ENCODE measurements at regions not wholly inside any gene's neighbourhood (a gene's known extent, or its start where the extent isn't known, plus 50 kb on each side); places are given as distances from the start of the nearest gene placed in this dataset.

GRCh38 chr11:96885405-96885804 lies 495.6 kb downstream of the JRKL start:
- ChIA-PET CTCF (interaction anchor here (0.6 to 0.7 kb wide), 2 partner anchors 13 to 989 kb away, joined by 3 read pairs; no protein-coding TSS in a partner anchor), POLR2A (no interaction called here)
- Mint-ChIP-seq H3K27me3 (no peaks in the 10 kb centered on the region), H3K27ac (no peak overlapping the region), H3K4me1 (no peaks in the 10 kb centered on the region), H3K4me3 (no peak overlapping the region), H3K9me3 (no peaks in the 10 kb centered on the region), H3K36me3 (ENCODE audit: low read depth) (no peaks in the 10 kb centered on the region)
- DNase-seq: no peak

GRCh38 chr11:96885912-96886311 lies 496.1 kb downstream of the JRKL start:
- Mint-ChIP-seq H3K4me3 (no peak overlapping the region), H3K27ac (no peak overlapping the region), H3K9me3 (no peaks in the 10 kb centered on the region), H3K27me3 (no peaks in the 10 kb centered on the region), H3K36me3 (ENCODE audit: low read depth) (no peaks in the 10 kb centered on the region), H3K4me1 (no peaks in the 10 kb centered on the region)
- no peak for DNase-seq
- CTCF ChIA-PET: interaction anchor here (0.6 kb wide), 1 partner anchor 990 kb away, joined by 3 read pairs; no protein-coding TSS in a partner anchor
- POLR2A ChIA-PET: interaction anchor here (0.7 kb wide), 1 partner anchor 44 kb away, joined by 3 read pairs; no protein-coding TSS in a partner anchor

- H3K9me3 Mint-ChIP-seq: peaks cover 2% of the 10 kb centered on the region
- H3K27me3 Mint-ChIP-seq: no peaks in the 10 kb centered on the region
- H3K4me1 Mint-ChIP-seq: no peaks in the 10 kb centered on the region
- no peak overlapping the region for H3K27ac Mint-ChIP-seq
- no peak overlapping the region for H3K4me3 Mint-ChIP-seq
- DNase-seq: no peak
- CTCF ChIA-PET: no interaction called here
- H3K36me3 Mint-ChIP-seq (ENCODE audit: low read depth): no peaks in the 10 kb centered on the region
- POLR2A ChIA-PET: no interaction called here
These were observed 504.2 kb downstream of the JRKL start for GRCh38 chr11:96893988-96894387.

GRCh38 chr11:96894587-96894986 lies 504.8 kb downstream of the JRKL start:
- Mint-ChIP-seq H3K36me3 (ENCODE audit: low read depth) (no peaks in the 10 kb centered on the region), H3K27me3 (no peaks in the 10 kb centered on the region), H3K9me3 (peaks cover 2% of the 10 kb centered on the region), H3K27ac (no peak overlapping the region), H3K4me3 (no peak overlapping the region), H3K4me1 (no peaks in the 10 kb centered on the region)
- ChIA-PET CTCF (no interaction called here), POLR2A (no interaction called here)
- DNase-seq: no peak

- Mint-ChIP-seq H3K36me3 (ENCODE audit: low read depth) (no peaks in the 10 kb centered on the region), H3K27ac (no peak overlapping the region), H3K27me3 (no peaks in the 10 kb centered on the region), H3K9me3 (peaks cover 3% of the 10 kb centered on the region), H3K4me1 (no peaks in the 10 kb centered on the region), H3K4me3 (no peak overlapping the region)
- CTCF ChIA-PET: no interaction called here
- POLR2A ChIA-PET: no interaction called here
- no peak for DNase-seq
These were observed 510.2 kb downstream of the JRKL start for GRCh38 chr11:96899971-96900370.

- peaks cover 3% of the 10 kb centered on the region for H3K9me3 Mint-ChIP-seq
- H3K4me3 Mint-ChIP-seq: no peak overlapping the region
- no peak overlapping the region for H3K27ac Mint-ChIP-seq
- DNase-seq: no peak
- H3K4me1 Mint-ChIP-seq: no peaks in the 10 kb centered on the region
- H3K36me3 Mint-ChIP-seq (ENCODE audit: low read depth): no peaks in the 10 kb centered on the region
- no peaks in the 10 kb centered on the region for H3K27me3 Mint-ChIP-seq
- POLR2A ChIA-PET: no interaction called here
- CTCF ChIA-PET: no interaction called here
These were observed 515.3 kb downstream of the JRKL start for GRCh38 chr11:96905143-96905542.

GRCh38 chr11:96905663-96906062 lies 515.9 kb downstream of the JRKL start:
- Mint-ChIP-seq H3K36me3 (ENCODE audit: low read depth) (no peaks in the 10 kb centered on the region), H3K4me1 (no peaks in the 10 kb centered on the region), H3K9me3 (peaks cover 3% of the 10 kb centered on the region), H3K27ac (no peak overlapping the region), H3K27me3 (no peaks in the 10 kb centered on the region), H3K4me3 (no peak overlapping the region)
- ChIA-PET CTCF (no interaction called here), POLR2A (no interaction called here)
- no peak for DNase-seq

GRCh38 chr11:96906476-96906875 lies 516.7 kb downstream of the JRKL start:
- no peaks in the 10 kb centered on the region for H3K27me3 Mint-ChIP-seq
- ChIA-PET POLR2A (no interaction called here), CTCF (no interaction called here)
- no peak for DNase-seq
- no peaks in the 10 kb centered on the region for H3K36me3 Mint-ChIP-seq (ENCODE audit: low read depth)
- H3K4me1 Mint-ChIP-seq: no peaks in the 10 kb centered on the region
- H3K9me3 Mint-ChIP-seq: peaks cover 3% of the 10 kb centered on the region
- no peak overlapping the region for H3K27ac Mint-ChIP-seq
- no peak overlapping the region for H3K4me3 Mint-ChIP-seq

GRCh38 chr11:96925862-96926261 lies 536.0 kb downstream of the JRKL start:
- H3K9me3 Mint-ChIP-seq: no peaks in the 10 kb centered on the region
- H3K27ac Mint-ChIP-seq: no peak overlapping the region
- no peak for DNase-seq
- H3K36me3 Mint-ChIP-seq (ENCODE audit: low read depth): no peaks in the 10 kb centered on the region
- H3K27me3 Mint-ChIP-seq: no peaks in the 10 kb centered on the region
- H3K4me1 Mint-ChIP-seq: no peaks in the 10 kb centered on the region
- POLR2A ChIA-PET: no interaction called here
- H3K4me3 Mint-ChIP-seq: no peak overlapping the region
- CTCF ChIA-PET: no interaction called here

GRCh38 chr11:96940227-96940626 lies 550.4 kb downstream of the JRKL start:
- H3K4me3 Mint-ChIP-seq: no peak overlapping the region
- H3K27me3 Mint-ChIP-seq: no peaks in the 10 kb centered on the region
- no peak for DNase-seq
- no peak overlapping the region for H3K27ac Mint-ChIP-seq
- ChIA-PET POLR2A (no interaction called here), CTCF (no interaction called here)
- H3K36me3 Mint-ChIP-seq (ENCODE audit: low read depth): no peaks in the 10 kb centered on the region
- no peaks in the 10 kb centered on the region for H3K4me1 Mint-ChIP-seq
- no peaks in the 10 kb centered on the region for H3K9me3 Mint-ChIP-seq

- POLR2A ChIA-PET: no interaction called here
- no peaks in the 10 kb centered on the region for H3K36me3 Mint-ChIP-seq (ENCODE audit: low read depth)
- CTCF ChIA-PET: no interaction called here
- no peaks in the 10 kb centered on the region for H3K4me1 Mint-ChIP-seq
- H3K27ac Mint-ChIP-seq: no peak overlapping the region
- no peaks in the 10 kb centered on the region for H3K27me3 Mint-ChIP-seq
- no peak overlapping the region for H3K4me3 Mint-ChIP-seq
- DNase-seq: no peak
- H3K9me3 Mint-ChIP-seq: no peaks in the 10 kb centered on the region
These were observed 553.0 kb downstream of the JRKL start for GRCh38 chr11:96942855-96943254.

- no peak overlapping the region for H3K4me3 Mint-ChIP-seq
- H3K4me1 Mint-ChIP-seq: no peaks in the 10 kb centered on the region
- no peaks in the 10 kb centered on the region for H3K27me3 Mint-ChIP-seq
- ChIA-PET POLR2A (no interaction called here), CTCF (no interaction called here)
- H3K9me3 Mint-ChIP-seq: no peaks in the 10 kb centered on the region
- no peak for DNase-seq
- H3K27ac Mint-ChIP-seq: no peak overlapping the region
- no peaks in the 10 kb centered on the region for H3K36me3 Mint-ChIP-seq (ENCODE audit: low read depth)
These were observed 554.2 kb downstream of the JRKL start for GRCh38 chr11:96943970-96944369.

- ChIA-PET CTCF (no interaction called here), POLR2A (no interaction called here)
- no peak overlapping the region for H3K27ac Mint-ChIP-seq
- H3K4me1 Mint-ChIP-seq: no peaks in the 10 kb centered on the region
- no peak overlapping the region for H3K4me3 Mint-ChIP-seq
- H3K27me3 Mint-ChIP-seq: no peaks in the 10 kb centered on the region
- H3K9me3 Mint-ChIP-seq: no peaks in the 10 kb centered on the region
- no peaks in the 10 kb centered on the region for H3K36me3 Mint-ChIP-seq (ENCODE audit: low read depth)
- DNase-seq: no peak
These were observed 558.3 kb downstream of the JRKL start for GRCh38 chr11:96948066-96948465.

- Mint-ChIP-seq H3K4me1 (no peaks in the 10 kb centered on the region), H3K9me3 (no peaks in the 10 kb centered on the region), H3K27me3 (no peaks in the 10 kb centered on the region)
These were observed 559.7 kb downstream of the JRKL start for GRCh38 chr11:96949464-96949863.

More at GRCh38 chr11:96949464-96949863, 559.7 kb downstream of the JRKL start:
- ChIA-PET CTCF (no interaction called here), POLR2A (no interaction called here)
- no peak overlapping the region for H3K4me3 Mint-ChIP-seq
- no peak for DNase-seq
- H3K36me3 Mint-ChIP-seq (ENCODE audit: low read depth): no peaks in the 10 kb centered on the region
- H3K27ac Mint-ChIP-seq: no peak overlapping the region

Measured in activated CD4-positive, alpha-beta memory T cell treated with anti-CD3 and anti-CD28 coated beads, Interleukin-2, amount 10 ng/mL, durations not matched to agents 7 days and 5 days (primary cell).